ENCODE measurements at regions not wholly inside any gene's neighbourhood (a gene's known extent, or its start where the extent isn't known, plus 50 kb on each side); places are given as distances from the start of the nearest gene placed in this dataset.

DNA sequence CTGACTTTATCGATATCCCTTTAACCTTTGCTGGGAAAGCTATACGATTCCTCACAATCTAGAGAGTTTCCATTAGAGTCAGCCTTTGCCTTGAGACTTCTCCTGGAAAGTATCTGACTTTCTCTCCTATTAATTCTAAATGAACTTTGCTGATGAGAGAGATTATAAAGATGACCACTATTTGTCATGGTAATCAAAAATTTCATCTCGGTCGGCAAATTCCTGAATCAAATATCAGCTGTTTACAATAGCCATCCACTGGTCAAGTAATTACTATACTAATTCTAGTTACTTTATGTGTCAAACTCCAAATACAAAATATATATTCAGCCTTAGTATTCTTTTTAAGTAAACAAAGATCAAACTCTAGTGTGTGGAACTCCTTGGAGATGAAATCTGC, 164.4 kb upstream of the ITGA1 start:
- TF ChIP-seq, protein P1, sequence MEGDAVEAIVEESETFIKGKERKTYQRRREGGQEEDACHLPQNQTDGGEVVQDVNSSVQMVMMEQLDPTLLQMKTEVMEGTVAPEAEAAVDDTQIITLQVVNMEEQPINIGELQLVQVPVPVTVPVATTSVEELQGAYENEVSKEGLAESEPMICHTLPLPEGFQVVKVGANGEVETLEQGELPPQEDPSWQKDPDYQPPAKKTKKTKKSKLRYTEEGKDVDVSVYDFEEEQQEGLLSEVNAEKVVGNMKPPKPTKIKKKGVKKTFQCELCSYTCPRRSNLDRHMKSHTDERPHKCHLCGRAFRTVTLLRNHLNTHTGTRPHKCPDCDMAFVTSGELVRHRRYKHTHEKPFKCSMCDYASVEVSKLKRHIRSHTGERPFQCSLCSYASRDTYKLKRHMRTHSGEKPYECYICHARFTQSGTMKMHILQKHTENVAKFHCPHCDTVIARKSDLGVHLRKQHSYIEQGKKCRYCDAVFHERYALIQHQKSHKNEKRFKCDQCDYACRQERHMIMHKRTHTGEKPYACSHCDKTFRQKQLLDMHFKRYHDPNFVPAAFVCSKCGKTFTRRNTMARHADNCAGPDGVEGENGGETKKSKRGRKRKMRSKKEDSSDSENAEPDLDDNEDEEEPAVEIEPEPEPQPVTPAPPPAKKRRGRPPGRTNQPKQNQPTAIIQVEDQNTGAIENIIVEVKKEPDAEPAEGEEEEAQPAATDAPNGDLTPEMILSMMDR (IDR thresholded peaks at IDR 0.05): no peak
- no peak for TF ChIP-seq EP300 (IDR thresholded peaks at IDR 0.05)
- no peak for TF ChIP-seq POLR2AphosphoS5 (IDR thresholded peaks at IDR 0.05)
- TF ChIP-seq POLR2A (IDR thresholded peaks at IDR 0.05): no peak
